Testis (tissue), 2 donors: ENCODE measurements at regions not wholly inside any gene's neighbourhood (a gene's known extent, or its start where the extent isn't known, plus 50 kb on each side); places are given as distances from the start of the nearest gene placed in this dataset.

Source experiments
- CTCF ChIP-seq, 3 experiments: fragments of 450-650 bp in 2 of 3; fragments of 200-600 bp in 1 of 3; sonication (generic) in 1 of 3; IDR thresholded peaks; one replicate each; pipeline ENCODE4 v1.5.1; 2016 to 2019; ENCODE audit warnings: antibody characterized with exemption in 3 of 3, mild to moderate bottlenecking in 2 of 3, moderate library complexity in 1 of 3
- POLR2A ChIP-seq: fragments of 450-650 bp; IDR thresholded peaks from one replicate; pipeline ENCODE4 v1.6.1; 2017; ENCODE audit warnings: antibody characterized with exemption, mild to moderate bottlenecking, moderate library complexity

- TF ChIP-seq CTCF (IDR thresholded peaks at IDR 0.05) = no peak
- no peak for TF ChIP-seq POLR2A
These were observed 137.7 kb upstream of the ZNF608 start for GRCh38 chr5:124884114-124884513.
